Prostate gland (tissue), 2 donors: ENCODE measurements at regions not wholly inside any gene's neighbourhood (a gene's known extent, or its start where the extent isn't known, plus 50 kb on each side); places are given as distances from the start of the nearest gene placed in this dataset.

Experiments
- CTCF ChIP-seq, 4 experiments: fragments of 200-600 bp in 2 of 4; fragments of 450-650 bp in 2 of 4; sonication (generic) in 2 of 4; IDR thresholded peaks; 1 replicate in 3 of 4; 2 replicates in 1 of 4; pipeline ENCODE4 v1.5.1; 2016 to 2019; ENCODE audit warnings: antibody characterized with exemption in 4 of 4, mild to moderate bottlenecking in 2 of 4, moderate library complexity in 2 of 4
- POLR2A ChIP-seq: fragments of 450-650 bp; IDR thresholded peaks from one replicate; pipeline ENCODE4 v1.6.1; 2016; ENCODE audit warnings: antibody characterized with exemption, mild to moderate bottlenecking
- POLR2AphosphoS5 ChIP-seq: sonication (generic); formaldehyde crosslinking; IDR thresholded peaks from one replicate; pipeline ENCODE4 v1.6.1; 2017; ENCODE audit warnings: antibody characterized with exemption

- TF ChIP-seq CTCF (IDR thresholded peaks at IDR 0.05) (no peak), POLR2AphosphoS5 (no peak), POLR2A (no peak)
Measured at GRCh38 chr3:162136136-162136535, 639.5 kb downstream of the OTOL1 start.
